IPS DF 4.7 (cell line): ENCODE measurements at regions not wholly inside any gene's neighbourhood (a gene's known extent, or its start where the extent isn't known, plus 50 kb on each side); places are given as distances from the start of the nearest gene placed in this dataset.
"Not testable (repeated sequence)": the region's sequence is repeated elsewhere in the genome, so short reads cannot be mapped to it uniquely, and the experiment has no call there.

Experiments used
- DNase-seq: peaks from one replicate; pipeline ENCODE4 v3.0.0-alpha.2; 2013; ENCODE audit warnings: low spot score; ENCODE audit errors: extremely low read depth

- DNase-seq = peak; percentile 78
These were observed 165.8 kb downstream of the EMP1 start for GRCh38 chr12:13362260-13362841.

- no peak for DNase-seq
These were observed 163.1 kb downstream of the EMP1 start for GRCh38 chr12:13359636-13360035.

DNA sequence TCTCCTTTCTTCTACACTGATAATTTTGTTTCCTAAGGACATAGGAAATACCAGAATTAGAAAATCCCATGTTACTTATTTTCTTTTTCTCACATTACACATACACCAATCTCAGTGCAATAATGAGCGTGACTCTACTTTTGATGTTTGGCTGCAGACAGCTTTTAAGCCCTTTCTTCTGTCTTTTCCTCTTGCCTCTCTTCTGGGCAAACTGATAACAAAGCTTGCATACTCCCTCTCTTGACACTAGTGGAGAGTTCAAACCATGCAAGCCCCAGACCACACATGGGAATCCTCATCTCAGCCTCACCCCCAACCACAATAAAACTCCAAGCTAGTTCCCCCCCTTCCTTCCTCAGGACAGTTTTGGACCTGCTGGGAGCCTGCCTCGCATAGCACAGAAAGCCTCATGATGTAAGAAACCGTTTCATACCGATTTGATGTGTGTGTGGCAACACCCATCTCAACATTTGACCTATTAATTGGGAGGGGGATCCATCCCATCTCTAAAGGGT is 161.9 kb downstream of the EMP1 start:
- DNase-seq = no peak

- no peak for DNase-seq
These were observed 154.4 kb downstream of the EMP1 start for GRCh38 chr12:13350946-13351345.

DNA sequence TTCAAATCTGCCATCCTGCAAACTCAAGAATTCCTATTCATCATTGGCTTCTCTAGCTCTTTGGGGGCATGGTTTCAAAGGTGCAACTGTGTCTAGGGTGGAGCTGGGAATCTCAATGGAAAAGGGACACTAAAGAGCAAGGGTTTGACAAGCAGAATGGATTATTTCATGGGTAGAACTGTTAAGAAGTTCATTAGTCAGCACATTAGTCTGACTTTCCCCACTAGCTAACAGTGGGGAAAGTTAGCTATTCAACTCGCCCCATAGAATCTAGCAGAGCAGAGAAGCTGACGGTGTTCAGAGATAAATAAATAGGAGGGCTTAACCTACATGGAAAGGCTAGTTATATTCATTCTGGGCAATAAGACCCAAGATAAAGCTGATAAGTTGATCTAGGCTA is 153.9 kb downstream of the EMP1 start:
- no peak for DNase-seq

- no peak for DNase-seq
These were observed 151.9 kb downstream of the EMP1 start for GRCh38 chr12:13348464-13348863.

DNA sequence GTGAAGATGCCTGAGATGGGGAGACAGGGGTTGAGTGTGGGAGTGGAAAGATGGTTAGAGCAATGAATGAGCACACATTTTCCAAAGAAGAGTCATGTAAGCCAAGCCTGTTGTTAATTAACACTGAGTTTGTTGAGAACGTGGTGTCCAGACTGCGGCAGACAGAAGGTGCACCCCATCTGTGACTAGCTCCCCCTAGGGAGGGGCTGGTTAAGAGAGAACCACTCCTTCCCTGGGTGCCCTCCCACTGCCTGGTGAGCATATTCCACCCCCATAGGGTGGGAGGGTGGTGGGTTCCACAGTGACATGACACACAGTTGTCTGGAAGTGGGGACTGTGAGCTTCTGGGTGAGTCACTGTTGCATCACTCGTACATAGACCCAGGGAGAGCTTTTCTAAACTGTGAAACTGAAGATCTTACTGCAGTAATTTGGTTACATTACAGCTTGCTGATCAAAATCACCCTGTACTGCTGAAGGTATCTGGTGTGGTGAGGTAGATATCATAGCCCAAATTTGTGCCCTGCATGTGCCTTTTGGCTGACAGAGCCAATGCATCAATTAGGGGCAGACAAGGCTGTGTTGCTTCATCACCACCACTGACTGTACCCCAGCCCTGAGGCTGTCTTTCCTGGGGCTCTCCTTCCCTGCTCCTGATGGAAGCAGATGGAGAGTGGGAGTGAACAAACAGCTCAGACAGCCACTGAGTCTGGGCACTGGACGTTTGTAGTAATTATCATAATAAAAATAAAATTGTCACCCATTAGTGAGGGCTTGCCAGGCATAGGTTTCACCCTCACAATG is 150.9 kb downstream of the EMP1 start:
- no peak for DNase-seq

- no peak for DNase-seq
These were observed 149.2 kb downstream of the EMP1 start for GRCh38 chr12:13345722-13346121.

- no peak for DNase-seq
These were observed 146.8 kb downstream of the EMP1 start for GRCh38 chr12:13343375-13343774.

DNA sequence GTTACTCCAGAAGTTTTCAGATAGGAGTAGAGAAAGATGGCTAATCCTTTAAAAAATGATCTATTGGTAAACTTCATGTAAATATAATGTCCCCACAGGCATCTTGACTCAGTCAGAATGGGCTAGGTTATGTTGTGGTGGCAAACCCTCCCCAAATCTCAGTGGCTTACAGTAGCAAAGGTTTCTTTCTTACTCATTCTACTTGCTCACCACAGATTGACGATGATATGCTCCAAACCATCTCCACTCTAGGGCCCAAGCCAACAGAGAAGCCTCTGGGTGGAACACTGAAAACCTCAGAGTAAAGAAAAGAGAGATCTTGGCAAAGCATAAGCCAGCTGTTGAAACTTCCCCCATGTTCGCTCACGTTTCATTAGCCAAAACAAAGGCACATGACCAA is 146.4 kb downstream of the EMP1 start:
- no peak for DNase-seq

- DNase-seq = no peak
These were observed 143.6 kb downstream of the EMP1 start for GRCh38 chr12:13340149-13340548.

DNA sequence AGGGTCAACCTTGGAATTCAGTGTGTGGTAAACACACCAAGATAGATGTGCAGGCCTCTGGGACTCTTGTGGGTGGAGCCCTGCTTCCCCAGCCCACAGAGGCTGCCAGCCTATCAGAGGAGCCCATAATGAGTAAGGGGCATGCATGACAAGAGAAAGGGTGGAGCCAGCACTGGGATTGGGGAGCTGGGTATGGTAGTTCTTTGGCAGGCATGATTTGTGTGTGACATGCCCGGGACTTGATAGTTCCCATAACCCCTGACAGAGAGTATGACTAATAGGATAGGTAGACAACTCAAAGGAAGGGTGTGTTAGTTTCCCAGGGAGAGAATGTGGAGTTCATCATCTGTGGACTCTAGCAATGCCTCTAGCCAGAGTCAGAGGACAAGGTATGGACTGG is 143.0 kb downstream of the EMP1 start:
- no peak for DNase-seq

- DNase-seq = no peak
These were observed 142.6 kb downstream of the EMP1 start for GRCh38 chr12:13339091-13339490.

DNA sequence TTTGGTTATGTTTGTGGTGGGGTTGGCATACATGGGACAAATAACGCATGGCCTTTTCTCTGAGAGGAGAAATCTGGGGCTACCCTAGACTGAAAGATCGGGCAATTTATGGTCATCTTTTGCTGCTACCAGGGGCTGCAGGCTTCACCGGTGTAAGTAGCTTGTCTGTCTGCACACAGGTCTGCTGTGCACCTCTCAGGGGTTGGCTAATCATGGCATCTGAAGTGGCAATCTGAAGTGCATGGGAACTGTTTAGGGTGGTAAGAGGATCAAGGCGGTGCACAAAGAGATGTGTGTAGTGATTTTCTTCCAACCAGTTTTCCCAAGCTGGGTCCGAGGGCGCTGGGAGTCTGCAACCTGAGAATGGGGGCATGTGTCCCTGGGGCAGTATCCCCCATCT is 141.3 kb downstream of the EMP1 start:
- DNase-seq = no peak

GRCh38 chr12:13336216-13336615 is 139.7 kb downstream of the EMP1 start:
- no peak for DNase-seq

- DNase-seq = no peak
These were observed 132.0 kb downstream of the EMP1 start for GRCh38 chr12:13328535-13328934.

- DNase-seq = no peak
These were observed 129.6 kb downstream of the EMP1 start for GRCh38 chr12:13326076-13326475.

GRCh38 chr12:13325037-13325436 is 128.5 kb downstream of the EMP1 start:
- not testable (repeated sequence) for DNase-seq

- no peak for DNase-seq
These were observed 121.9 kb downstream of the EMP1 start for GRCh38 chr12:13318231-13319015.

GRCh38 chr12:13316587-13317246 is 120.2 kb downstream of the EMP1 start:
- no peak for DNase-seq

- no peak for DNase-seq
These were observed 117.4 kb downstream of the EMP1 start for GRCh38 chr12:13313886-13314285.

- no peak for DNase-seq
These were observed 115.0 kb downstream of the EMP1 start for GRCh38 chr12:13311551-13311950.
